NCI-H82 treated with DMSO at 0.1 percent for 48 hours (cell line): ENCODE measurements at regions not wholly inside any gene's neighbourhood (a gene's known extent, or its start where the extent isn't known, plus 50 kb on each side); places are given as distances from the start of the nearest gene placed in this dataset.
"Not testable (repeated sequence)": the region's sequence is repeated elsewhere in the genome, so short reads cannot be mapped to it uniquely, and the experiment has no call there.

Source experiments
- DNase-seq: peaks from one replicate; lab custom pipeline; 2025; ENCODE audit not compliant: unreplicated experiment; lab: John Stamatoyannopoulos, UW

- DNase-seq: no peak
Measured at GRCh38 chr9:99621040-99621439, 200.6 kb upstream of the NR4A3 start.

GRCh38 chr9:99622679-99623078 is 199.0 kb upstream of the NR4A3 start:
- no peak for DNase-seq

GRCh38 chr9:99623780-99624364 is 197.8 kb upstream of the NR4A3 start:
- DNase-seq: no peak

- DNase-seq: no peak
Measured at GRCh38 chr9:99624499-99625233, 197.0 kb upstream of the NR4A3 start.

GRCh38 chr9:99626426-99626825 is 195.3 kb upstream of the NR4A3 start:
- no peak for DNase-seq

GRCh38 chr9:99628285-99628684 is 193.4 kb upstream of the NR4A3 start:
- DNase-seq: no peak

GRCh38 chr9:99628849-99629620 is 192.7 kb upstream of the NR4A3 start:
- DNase-seq: no peak

- no peak for DNase-seq
Measured at GRCh38 chr9:99632349-99633038, 189.2 kb upstream of the NR4A3 start.

GRCh38 chr9:99633265-99633664 is 188.4 kb upstream of the NR4A3 start:
- no peak for DNase-seq

- DNase-seq: no peak
Measured at GRCh38 chr9:99634186-99634585, 187.5 kb upstream of the NR4A3 start.

GRCh38 chr9:99635032-99635431 is 186.7 kb upstream of the NR4A3 start:
- DNase-seq: no peak

- no peak for DNase-seq
Measured at GRCh38 chr9:99637641-99638040, 184.0 kb upstream of the NR4A3 start.

GRCh38 chr9:99638971-99639370 is 182.7 kb upstream of the NR4A3 start:
- no peak for DNase-seq

GRCh38 chr9:99647604-99648003 is 174.1 kb upstream of the NR4A3 start:
- DNase-seq: no peak

GRCh38 chr9:99650187-99650874 is 171.4 kb upstream of the NR4A3 start:
- DNase-seq: no peak

GRCh38 chr9:99660191-99660636 is 161.5 kb upstream of the NR4A3 start:
- DNase-seq: no peak

- no peak for DNase-seq
Measured at GRCh38 chr9:99663297-99663696, 158.4 kb upstream of the NR4A3 start.

GRCh38 chr9:99663856-99664255 is 157.8 kb upstream of the NR4A3 start:
- DNase-seq: no peak

GRCh38 chr9:99666571-99666970 is 155.1 kb upstream of the NR4A3 start:
- DNase-seq: peak; percentile 40

- DNase-seq: not testable (repeated sequence)
Measured at GRCh38 chr9:99670886-99671285, 150.8 kb upstream of the NR4A3 start.

- DNase-seq: no peak
Measured at GRCh38 chr9:99677281-99677680, 144.4 kb upstream of the NR4A3 start.
